Progenitor cell of endocrine pancreas (in vitro differentiated cells): ENCODE measurements at regions not wholly inside any gene's neighbourhood (a gene's known extent, or its start where the extent isn't known, plus 50 kb on each side); places are given as distances from the start of the nearest gene placed in this dataset.

ENCODE experiments used
- DNase-seq: peaks from one replicate; pipeline ENCODE4 v3.0.0; 2021; ENCODE audit warnings: low spot score; ENCODE audit not compliant: unreplicated experiment
- H3K27ac Mint-ChIP-seq: 2 replicates; pipeline ENCODE4 v1.8.0; 2021; ENCODE audit warnings: mild to moderate bottlenecking, moderate library complexity, mixed read lengths
- H3K27me3 Mint-ChIP-seq: 2 replicates; pipeline ENCODE4 v1.8.0; 2021; ENCODE audit warnings: mixed read lengths
- H3K36me3 Mint-ChIP-seq: 2 replicates; pipeline ENCODE4 v1.8.0; 2022; ENCODE audit warnings: mixed read lengths; ENCODE audit not compliant: insufficient read depth
- H3K4me1 Mint-ChIP-seq: 2 replicates; pipeline ENCODE4 v1.8.0; 2021; ENCODE audit warnings: low read depth, mixed read lengths
- H3K4me3 Mint-ChIP-seq: 2 replicates; pipeline ENCODE4 v1.8.0; 2021; ENCODE audit warnings: low read depth, mild to moderate bottlenecking, moderate library complexity, mixed read lengths
- H3K9me3 Mint-ChIP-seq: 2 replicates; pipeline ENCODE4 v1.8.0; 2021; ENCODE audit warnings: low read depth, mixed read lengths
- TF ChIP-seq, protein P1 (sequence below): fragments of 200-600 bp; sonication (generic); IDR thresholded peaks from one replicate; pipeline ENCODE4 v1.5.0; 2021; ENCODE audit warnings: antibody characterized with exemption, mild to moderate bottlenecking; ENCODE audit not compliant: unreplicated experiment

DNA sequence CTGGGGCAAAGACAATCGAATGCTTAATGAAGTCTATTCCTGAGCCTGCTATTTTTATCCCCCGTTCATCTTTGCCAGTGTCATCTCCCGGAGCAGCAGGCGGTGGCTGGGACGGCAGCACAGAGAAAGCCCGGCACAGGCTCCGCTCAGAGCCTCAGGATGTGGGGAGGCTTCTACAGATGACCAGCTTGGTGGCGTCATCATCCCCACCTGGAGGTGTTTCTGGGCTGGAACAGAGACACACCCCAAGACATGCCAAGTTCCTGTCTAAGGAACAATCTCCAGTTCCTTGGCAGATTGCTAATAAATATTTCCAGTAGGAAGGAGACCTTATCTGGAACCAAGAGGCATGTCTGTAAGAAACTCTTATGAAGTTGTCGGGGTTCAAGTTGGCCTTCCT, 552.4 kb upstream of the MGMT start:
- TF ChIP-seq, protein P1, sequence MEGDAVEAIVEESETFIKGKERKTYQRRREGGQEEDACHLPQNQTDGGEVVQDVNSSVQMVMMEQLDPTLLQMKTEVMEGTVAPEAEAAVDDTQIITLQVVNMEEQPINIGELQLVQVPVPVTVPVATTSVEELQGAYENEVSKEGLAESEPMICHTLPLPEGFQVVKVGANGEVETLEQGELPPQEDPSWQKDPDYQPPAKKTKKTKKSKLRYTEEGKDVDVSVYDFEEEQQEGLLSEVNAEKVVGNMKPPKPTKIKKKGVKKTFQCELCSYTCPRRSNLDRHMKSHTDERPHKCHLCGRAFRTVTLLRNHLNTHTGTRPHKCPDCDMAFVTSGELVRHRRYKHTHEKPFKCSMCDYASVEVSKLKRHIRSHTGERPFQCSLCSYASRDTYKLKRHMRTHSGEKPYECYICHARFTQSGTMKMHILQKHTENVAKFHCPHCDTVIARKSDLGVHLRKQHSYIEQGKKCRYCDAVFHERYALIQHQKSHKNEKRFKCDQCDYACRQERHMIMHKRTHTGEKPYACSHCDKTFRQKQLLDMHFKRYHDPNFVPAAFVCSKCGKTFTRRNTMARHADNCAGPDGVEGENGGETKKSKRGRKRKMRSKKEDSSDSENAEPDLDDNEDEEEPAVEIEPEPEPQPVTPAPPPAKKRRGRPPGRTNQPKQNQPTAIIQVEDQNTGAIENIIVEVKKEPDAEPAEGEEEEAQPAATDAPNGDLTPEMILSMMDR = no peak
- H3K36me3 Mint-ChIP-seq = no peaks in the 10 kb centered on the region
- DNase-seq = no peak
- no peak overlapping the region for H3K4me3 Mint-ChIP-seq
- H3K4me1 Mint-ChIP-seq = no peaks in the 10 kb centered on the region
- no peak overlapping the region for H3K27ac Mint-ChIP-seq
- H3K9me3 Mint-ChIP-seq = no peaks in the 10 kb centered on the region
- peaks cover 57% of the 10 kb centered on the region for H3K27me3 Mint-ChIP-seq

DNA sequence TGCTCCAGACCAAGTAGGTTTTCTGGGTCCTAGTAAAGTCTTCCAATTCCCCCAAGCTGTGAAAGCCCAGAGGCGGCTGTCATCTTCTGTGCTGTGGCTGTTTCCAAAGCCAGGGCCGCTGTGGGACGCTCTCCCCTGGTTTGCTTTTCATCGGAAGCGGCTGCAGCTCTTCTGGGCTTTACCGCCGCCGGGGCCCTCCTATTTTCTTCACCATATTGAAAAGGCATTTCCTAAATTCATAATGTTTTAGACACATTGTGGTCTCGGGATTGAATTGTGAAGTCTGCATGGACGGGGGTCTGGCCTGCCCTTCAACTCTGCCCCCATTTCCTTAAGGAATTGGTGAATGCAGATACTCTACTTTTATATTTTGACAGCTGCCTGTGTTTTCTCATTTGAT, 551.4 kb upstream of the MGMT start:
- no peak overlapping the region for H3K27ac Mint-ChIP-seq
- H3K4me1 Mint-ChIP-seq = no peaks in the 10 kb centered on the region
- H3K4me3 Mint-ChIP-seq = no peak overlapping the region
- no peak for DNase-seq
- no peaks in the 10 kb centered on the region for H3K9me3 Mint-ChIP-seq
- H3K36me3 Mint-ChIP-seq = no peaks in the 10 kb centered on the region
- TF ChIP-seq, protein P1 = no peak
- peaks cover 48% of the 10 kb centered on the region for H3K27me3 Mint-ChIP-seq

DNA sequence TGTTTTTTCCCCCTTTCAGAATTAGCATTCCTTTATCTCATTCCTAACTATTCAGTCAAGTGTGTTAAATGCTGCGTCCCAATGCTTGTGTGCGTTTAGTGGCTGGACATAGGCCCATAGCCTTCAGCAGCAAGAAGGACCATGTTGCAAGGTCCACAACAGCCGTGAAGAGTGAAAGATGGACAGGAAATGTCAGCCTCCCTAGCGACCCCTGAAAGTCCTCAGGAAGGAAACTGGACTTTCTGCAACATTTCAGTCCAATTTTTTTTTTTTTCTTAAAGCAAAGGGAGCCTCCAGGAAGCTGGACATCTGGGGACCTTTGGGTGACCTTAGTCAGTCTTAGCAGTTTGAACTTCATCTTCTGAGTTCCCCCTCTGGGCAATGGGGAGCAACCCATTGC, 550.7 kb upstream of the MGMT start:
- Mint-ChIP-seq H3K27me3 (peaks cover 48% of the 10 kb centered on the region), H3K9me3 (no peaks in the 10 kb centered on the region), H3K36me3 (no peaks in the 10 kb centered on the region), H3K27ac (no peak overlapping the region), H3K4me1 (no peaks in the 10 kb centered on the region), H3K4me3 (no peak overlapping the region)
- no peak for DNase-seq
- TF ChIP-seq, protein P1 = no peak

DNA sequence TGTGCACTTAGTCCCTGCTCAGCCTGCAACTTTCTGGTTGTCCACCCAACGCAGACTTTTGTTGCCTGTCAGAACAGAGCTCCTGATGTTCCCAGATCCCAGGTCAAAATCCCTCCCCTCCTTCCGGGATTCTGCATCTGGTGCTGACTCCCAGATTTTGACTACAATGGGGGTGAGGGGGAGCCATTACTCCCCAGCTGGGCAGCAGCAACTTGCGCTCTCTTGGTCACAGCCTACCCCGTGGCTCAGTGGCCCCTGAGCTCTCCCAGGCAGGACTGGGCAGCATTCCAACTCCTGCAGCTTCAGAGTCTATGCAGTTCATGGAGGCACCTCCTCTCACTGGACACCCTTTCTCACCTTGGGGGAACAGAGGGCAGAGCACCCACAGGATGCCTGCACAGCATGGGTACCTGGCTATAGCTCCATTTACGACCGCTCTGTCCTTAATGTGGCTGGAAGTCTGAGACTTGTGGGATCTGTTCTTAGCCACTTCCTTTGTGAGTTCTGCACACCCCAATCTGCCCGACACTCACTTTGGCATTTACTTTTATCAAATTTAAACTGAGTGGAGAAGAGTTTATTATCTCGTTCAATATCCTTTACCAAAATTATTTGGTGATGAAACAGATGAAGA, 545.5 kb upstream of the MGMT start:
- Mint-ChIP-seq H3K27me3 (peaks cover 43% of the 10 kb centered on the region), H3K27ac (no peak overlapping the region), H3K9me3 (no peaks in the 10 kb centered on the region)

DNA sequence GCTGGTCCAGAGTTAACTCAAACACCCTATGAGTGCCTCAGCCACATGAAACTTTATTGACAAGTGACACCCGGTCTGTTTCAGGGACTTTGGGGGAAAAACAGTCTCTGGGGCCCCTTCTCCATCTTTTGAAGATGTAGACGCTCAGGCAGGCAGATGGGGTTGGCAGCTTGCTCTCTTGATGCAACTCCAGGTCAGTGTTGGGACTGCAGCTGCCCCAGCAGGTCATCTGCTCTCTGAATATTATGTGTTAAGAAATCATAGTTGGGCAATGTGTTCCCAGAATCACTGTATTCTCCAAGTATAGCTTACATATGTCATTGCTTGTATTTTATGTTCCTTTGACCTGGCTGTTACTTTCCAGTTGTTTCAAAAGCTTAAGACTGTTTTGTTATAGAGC, 544.9 kb upstream of the MGMT start:
- Mint-ChIP-seq H3K36me3 (no peaks in the 10 kb centered on the region), H3K27ac (no peak overlapping the region), H3K4me1 (no peaks in the 10 kb centered on the region), H3K27me3 (peaks cover 37% of the 10 kb centered on the region), H3K4me3 (no peak overlapping the region), H3K9me3 (no peaks in the 10 kb centered on the region)
- DNase-seq = no peak
- TF ChIP-seq, protein P1 = no peak

More for the DNA sequence above, 545.5 kb upstream of the MGMT start:
- DNase-seq = no peak
- Mint-ChIP-seq H3K36me3 (no peaks in the 10 kb centered on the region), H3K4me3 (no peak overlapping the region), H3K4me1 (no peaks in the 10 kb centered on the region)
- TF ChIP-seq, protein P1 = no peak
